PC-3 (cell line): ENCODE measurements at regions not wholly inside any gene's neighbourhood (a gene's known extent, or its start where the extent isn't known, plus 50 kb on each side); places are given as distances from the start of the nearest gene placed in this dataset.

Experiments used
- ATAC-seq: fragments of 200-7000 bp; cut with Tn5 transposase; 2 replicates; pipeline ENCODE4 v1.9.1; 2020; ENCODE audit warnings: mild to moderate bottlenecking, moderate library complexity
- BruUV-seq: library from RNA; stranded (reverse); fragments of 400-500 nt; replicated peaks from 2 replicates; lab custom pipeline; 2021; lab: Mats Ljungman, UMichigan
- CTCF ChIA-PET: fragments of 300-600 bp; sonication (Branson Sonifier 250); formaldehyde crosslinking; loops from one replicate; lab custom pipeline; 2022; ENCODE audit warnings: antibody characterized with exemption; lab: Charles Lee
- POLR2A ChIA-PET: fragments of 300-600 bp; sonication (Branson Sonifier 250); formaldehyde crosslinking; loops from one replicate; lab custom pipeline; 2022; ENCODE audit warnings: antibody characterized with exemption; ENCODE audit not compliant: unreplicated experiment; lab: Charles Lee
- DNase-seq: peaks from one replicate; pipeline ENCODE4 v3.0.0-alpha.2; 2015
- H2AFZ ChIP-seq: fragments of 300-600 bp; sonication (generic); 2 replicates; pipeline ENCODE4 v1.6.0; 2016; ENCODE audit warnings: antibody characterized with exemption, low read length
- H3F3A ChIP-seq: fragments of 300-600 bp; sonication (generic); one replicate; pipeline ENCODE4 v1.6.0; 2017; ENCODE audit warnings: antibody characterized with exemption, low read length, control low read depth, mild to moderate bottlenecking; ENCODE audit not compliant: unreplicated experiment
- H3K27ac ChIP-seq: fragments of 300-600 bp; sonication (generic); 2 replicates; pipeline ENCODE4 v1.5.1; 2016; ENCODE audit warnings: mild to moderate bottlenecking, low read length
- H3K27me3 ChIP-seq: fragments of 300-600 bp; sonication (generic); 2 replicates; pipeline ENCODE4 v1.6.1; 2016; ENCODE audit warnings: low read length, mixed read lengths
- H3K36me3 ChIP-seq: fragments of 300-600 bp; sonication (generic); 2 replicates; pipeline ENCODE4 v1.6.1; 2016; ENCODE audit warnings: low read depth, mixed run types, low read length, mixed read lengths
- H3K4me1 ChIP-seq: fragments of 300-600 bp; sonication (generic); 2 replicates; pipeline ENCODE4 v1.5.1; 2016; ENCODE audit warnings: low read length; ENCODE audit not compliant: insufficient read depth
- H3K4me2 ChIP-seq: fragments of 300-600 bp; sonication (generic); 2 replicates; pipeline ENCODE4 v1.6.0; 2016; ENCODE audit warnings: low read length
- H3K4me3 ChIP-seq: fragments of 300-600 bp; sonication (generic); 2 replicates; pipeline ENCODE4 v1.5.1; 2016; ENCODE audit warnings: mild to moderate bottlenecking, low read length, mixed read lengths
- H3K79me2 ChIP-seq: fragments of 300-600 bp; sonication (generic); 2 replicates; pipeline ENCODE4 v1.6.1; 2017; ENCODE audit warnings: low read length, mixed read lengths
- H3K9ac ChIP-seq: fragments of 300-600 bp; sonication (generic); 2 replicates; pipeline ENCODE4 v1.6.0; 2016; ENCODE audit warnings: mild to moderate bottlenecking, low read length
- H3K9me2 ChIP-seq: fragments of 300-600 bp; sonication (generic); replicated peaks from 2 replicates; pipeline ENCODE4 v1.6.1; 2016; ENCODE audit warnings: mixed run types, low read length, mixed read lengths
- H3K9me3 ChIP-seq: fragments of 300-600 bp; sonication (generic); 2 replicates; pipeline ENCODE4 v1.6.1; 2016; ENCODE audit warnings: low read length, mixed read lengths
- H4K20me1 ChIP-seq: fragments of 300-600 bp; sonication (generic); 2 replicates; pipeline ENCODE4 v1.6.1; 2016; ENCODE audit warnings: low read length, mixed read lengths
- EZH2 ChIP-seq: fragments of 300-600 bp; sonication (generic); IDR thresholded peaks from one replicate; pipeline ENCODE4 v1.6.1; 2017; ENCODE audit warnings: antibody characterized with exemption, mild to moderate bottlenecking, low read length; ENCODE audit not compliant: unreplicated experiment
- EZH2phosphoT487 ChIP-seq: fragments of 300-600 bp; sonication (generic); IDR thresholded peaks from 2 replicates; pipeline ENCODE4 v1.6.1; 2018; ENCODE audit warnings: mild to moderate bottlenecking, antibody characterized with exemption, low read length, borderline replicate concordance
- intact Hi-C: fragments of 100-400 bp; cut with micrococcal nuclease; formaldehyde crosslinking; loops from 2 replicates; pipeline ENCODE4 v1.9.0; 2023
- TF ChIP-seq, protein P1 (sequence below): fragments of 300-600 bp; sonication (generic); conservative IDR thresholded peaks from 2 replicates; pipeline ENCODE4 v1.5.1; 2017; ENCODE audit warnings: antibody characterized with exemption, low read depth, mild to moderate bottlenecking, low read length

DNA sequence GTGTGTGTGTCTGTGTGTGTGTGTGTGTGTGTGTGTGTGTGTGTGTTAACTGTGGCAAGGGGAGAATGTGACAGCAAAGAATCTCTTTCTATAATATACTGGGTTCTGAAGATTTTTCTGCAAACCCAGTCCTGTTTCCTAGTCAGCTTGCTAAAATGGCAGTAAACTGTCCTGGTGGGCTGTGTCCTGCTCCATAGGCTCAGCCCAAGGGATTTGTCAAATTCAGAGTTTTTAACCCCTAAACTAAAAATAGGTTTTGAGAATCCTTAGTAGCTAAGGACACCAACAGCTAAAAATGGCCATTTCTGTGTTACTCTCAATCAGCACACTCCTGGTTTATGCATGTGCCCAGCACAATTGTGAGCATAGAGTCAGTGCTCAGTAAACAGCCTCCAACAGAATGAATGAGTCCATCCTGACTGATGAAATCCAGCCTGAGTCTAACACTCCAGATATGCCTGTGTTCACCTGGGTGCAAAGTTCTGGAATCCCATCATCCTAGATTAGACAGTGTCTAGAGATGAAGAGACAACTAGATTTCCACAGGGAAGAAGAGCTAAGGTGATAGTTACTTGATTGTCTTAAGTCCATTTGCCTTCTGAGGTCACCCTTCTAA lies 192.6 kb downstream of the TTC6 start:
- H3K27me3 ChIP-seq = no peaks in the 10 kb centered on the region
- TF ChIP-seq EZH2 (no peak), EZH2phosphoT487 (no peak)
- TF ChIP-seq, protein P1, sequence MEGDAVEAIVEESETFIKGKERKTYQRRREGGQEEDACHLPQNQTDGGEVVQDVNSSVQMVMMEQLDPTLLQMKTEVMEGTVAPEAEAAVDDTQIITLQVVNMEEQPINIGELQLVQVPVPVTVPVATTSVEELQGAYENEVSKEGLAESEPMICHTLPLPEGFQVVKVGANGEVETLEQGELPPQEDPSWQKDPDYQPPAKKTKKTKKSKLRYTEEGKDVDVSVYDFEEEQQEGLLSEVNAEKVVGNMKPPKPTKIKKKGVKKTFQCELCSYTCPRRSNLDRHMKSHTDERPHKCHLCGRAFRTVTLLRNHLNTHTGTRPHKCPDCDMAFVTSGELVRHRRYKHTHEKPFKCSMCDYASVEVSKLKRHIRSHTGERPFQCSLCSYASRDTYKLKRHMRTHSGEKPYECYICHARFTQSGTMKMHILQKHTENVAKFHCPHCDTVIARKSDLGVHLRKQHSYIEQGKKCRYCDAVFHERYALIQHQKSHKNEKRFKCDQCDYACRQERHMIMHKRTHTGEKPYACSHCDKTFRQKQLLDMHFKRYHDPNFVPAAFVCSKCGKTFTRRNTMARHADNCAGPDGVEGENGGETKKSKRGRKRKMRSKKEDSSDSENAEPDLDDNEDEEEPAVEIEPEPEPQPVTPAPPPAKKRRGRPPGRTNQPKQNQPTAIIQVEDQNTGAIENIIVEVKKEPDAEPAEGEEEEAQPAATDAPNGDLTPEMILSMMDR = no peak
- no peaks in the 10 kb centered on the region for H3K79me2 ChIP-seq
- no peak overlapping the region for H3K4me2 ChIP-seq
- ChIA-PET CTCF (no interaction called here), POLR2A (no interaction called here)
- H2AFZ ChIP-seq = no peak overlapping the region
- H3K36me3 ChIP-seq = no peaks in the 10 kb centered on the region
- no peaks in the 10 kb centered on the region for H3K9me3 ChIP-seq
- H3K9me2 ChIP-seq = no peaks in the 10 kb centered on the region
- H3K4me1 ChIP-seq = peaks cover 4% of the 10 kb centered on the region; the same call in 1 of the 2 replicates
- no peak for DNase-seq
- H4K20me1 ChIP-seq = no peaks in the 10 kb centered on the region
- no peak overlapping the region for H3K4me3 ChIP-seq
- H3F3A ChIP-seq = no peaks in the 10 kb centered on the region
- no peak overlapping the region for H3K27ac ChIP-seq
- ATAC-seq = no peak
- no TSS peak for BruUV-seq
- H3K9ac ChIP-seq = no peak overlapping the region
- intact Hi-C loops = no loop called here

DNA sequence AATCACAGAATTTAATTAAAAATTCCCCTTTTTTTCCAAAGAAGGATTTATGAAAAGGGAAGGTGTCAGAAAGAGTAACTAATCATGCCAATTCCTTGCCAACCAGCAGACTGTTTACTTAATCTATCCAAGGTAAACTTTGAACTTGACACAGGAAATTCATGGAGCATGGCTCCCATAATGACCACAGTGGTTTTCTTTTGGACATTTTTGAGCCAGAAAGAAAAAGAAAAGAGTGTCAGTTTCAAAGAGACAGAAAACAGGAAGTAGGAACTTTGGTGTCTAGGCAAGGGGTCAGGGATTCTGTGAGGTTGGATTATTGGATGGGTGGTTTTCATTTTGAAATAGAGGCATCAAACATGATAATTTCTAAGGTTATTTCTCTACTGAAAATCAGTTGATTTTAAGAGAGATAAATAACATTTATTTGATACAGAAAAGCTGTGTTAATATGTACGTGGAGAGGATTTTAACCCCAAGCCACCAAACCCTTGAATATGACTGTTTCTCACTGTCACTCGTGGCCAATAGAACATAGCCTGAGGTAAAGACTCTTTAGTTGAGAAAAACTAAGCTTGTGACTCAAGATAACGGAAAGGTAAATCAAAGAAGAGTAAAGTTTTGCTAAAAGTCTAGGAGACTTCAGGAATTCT lies 196.1 kb downstream of the TTC6 start:
- H3F3A ChIP-seq = no peaks in the 10 kb centered on the region
- no peaks in the 10 kb centered on the region for H3K27me3 ChIP-seq
- no peak overlapping the region for H3K9ac ChIP-seq
- H3K4me2 ChIP-seq = no peak overlapping the region
- H3K36me3 ChIP-seq = no peaks in the 10 kb centered on the region
- no peaks in the 10 kb centered on the region for H3K9me3 ChIP-seq
- no peak overlapping the region for H3K27ac ChIP-seq
- H3K4me1 ChIP-seq = peaks cover 4% of the 10 kb centered on the region; the same call in 1 of the 2 replicates
- H2AFZ ChIP-seq = no peak overlapping the region
- no TSS peak for BruUV-seq
- no peaks in the 10 kb centered on the region for H4K20me1 ChIP-seq
- TF ChIP-seq EZH2phosphoT487 (no peak), EZH2 (no peak)
- TF ChIP-seq, protein P1 = no peak
- H3K4me3 ChIP-seq = no peak overlapping the region
- DNase-seq (no peak), ATAC-seq (no peak)
- POLR2A ChIA-PET = no interaction called here
- CTCF ChIA-PET = no interaction called here
- H3K9me2 ChIP-seq = no peaks in the 10 kb centered on the region
- intact Hi-C loops = no loop called here
- H3K79me2 ChIP-seq = no peaks in the 10 kb centered on the region

DNA sequence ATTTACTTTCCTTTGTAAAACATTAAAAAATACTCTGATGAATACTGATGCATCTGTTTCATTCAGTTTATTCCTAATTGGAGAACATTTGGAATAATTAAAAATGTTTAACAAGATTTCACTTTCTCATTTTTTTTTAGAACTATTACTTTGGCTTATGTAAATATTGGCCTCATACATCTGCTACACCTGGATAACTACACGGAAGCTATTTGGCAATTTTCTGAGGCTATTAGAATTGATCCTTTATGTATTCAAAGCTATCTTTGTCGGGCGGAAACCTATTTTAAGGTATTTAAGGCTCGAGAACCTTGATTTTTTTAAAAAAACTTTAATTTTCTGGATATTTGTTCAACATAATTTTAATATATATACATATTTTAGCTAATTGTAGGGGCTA lies 196.7 kb downstream of the TTC6 start:
- intact Hi-C loops = no loop called here
- CTCF ChIA-PET = no interaction called here
- DNase-seq (no peak), ATAC-seq (no peak)
- H3F3A ChIP-seq = no peaks in the 10 kb centered on the region
- no peaks in the 10 kb centered on the region for H4K20me1 ChIP-seq
- POLR2A ChIA-PET = no interaction called here
- no peaks in the 10 kb centered on the region for H3K9me2 ChIP-seq
- H2AFZ ChIP-seq = no peak overlapping the region
- no peak for TF ChIP-seq EZH2
- TF ChIP-seq, protein P1 = no peak
- TF ChIP-seq EZH2phosphoT487 = no peak
- H3K27ac ChIP-seq = no peak overlapping the region
- no peaks in the 10 kb centered on the region for H3K79me2 ChIP-seq
- no peak overlapping the region for H3K9ac ChIP-seq
- BruUV-seq = no TSS peak
- no peak overlapping the region for H3K4me2 ChIP-seq
- no peaks in the 10 kb centered on the region for H3K27me3 ChIP-seq
- H3K4me3 ChIP-seq = no peak overlapping the region
- no peaks in the 10 kb centered on the region for H3K36me3 ChIP-seq
- peaks cover 10% of the 10 kb centered on the region for H3K4me1 ChIP-seq
- no peaks in the 10 kb centered on the region for H3K9me3 ChIP-seq
